GM21528 (cell line): ENCODE measurements at regions not wholly inside any gene's neighbourhood (a gene's known extent, or its start where the extent isn't known, plus 50 kb on each side); places are given as distances from the start of the nearest gene placed in this dataset.
"Not testable (repeated sequence)": the region's sequence is repeated elsewhere in the genome, so short reads cannot be mapped to it uniquely, and the experiment has no call there.

ENCODE experiments used
- ATAC-seq: cut with Tn5 transposase; IDR thresholded peaks from one replicate; pipeline ENCODE4 v1.9.1; 2021; ENCODE audit warnings: mild to moderate bottlenecking, moderate library complexity; ENCODE audit not compliant: unreplicated experiment, low FRiP score

GRCh38 chr11:96969251-96969650 lies 579.4 kb downstream of the JRKL start:
- no peak for ATAC-seq

DNA sequence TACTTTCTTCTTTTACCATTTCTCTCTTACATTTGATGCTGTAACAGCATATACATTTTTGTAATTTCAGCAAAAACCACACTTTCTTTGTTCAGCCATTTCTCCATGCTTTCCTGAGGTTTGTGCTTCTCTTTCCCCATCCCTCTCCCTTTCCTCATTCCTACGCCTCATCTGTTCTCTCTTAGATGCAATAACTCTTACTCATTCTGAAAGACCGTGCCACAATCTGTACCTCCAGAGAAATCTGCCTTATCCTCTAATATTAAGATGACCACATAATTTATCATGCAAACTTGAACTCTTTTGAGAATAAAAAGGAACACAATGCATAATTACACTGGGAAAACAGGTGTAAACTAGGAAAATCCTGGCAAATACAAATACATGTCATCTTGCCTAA lies 588.9 kb downstream of the JRKL start:
- ATAC-seq: no peak

- no peak for ATAC-seq
Measured at GRCh38 chr11:96986516-96986915, 596.7 kb downstream of the JRKL start.

GRCh38 chr11:96990914-96991313 lies 601.1 kb downstream of the JRKL start:
- no peak for ATAC-seq

GRCh38 chr11:97000481-97000880 lies 610.7 kb downstream of the JRKL start:
- ATAC-seq: no peak

DNA sequence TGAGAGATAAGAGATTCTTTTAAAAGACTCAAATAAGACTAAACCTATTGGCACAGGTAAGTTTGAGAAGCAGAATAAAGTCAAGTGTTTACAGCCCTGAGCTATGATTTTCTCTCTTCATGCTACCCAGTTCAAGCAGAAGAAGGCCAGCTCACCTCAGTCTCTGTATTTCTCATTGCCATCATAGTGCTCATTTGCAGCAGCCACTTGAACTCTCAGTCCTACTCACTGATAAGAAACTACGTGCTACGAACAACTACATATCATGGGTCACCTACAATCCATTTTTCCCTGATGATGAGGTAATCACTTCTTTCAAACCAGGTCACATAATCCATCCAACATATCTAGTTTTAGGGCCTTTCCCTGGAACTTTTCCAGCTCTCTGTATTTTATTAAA lies 617.5 kb downstream of the JRKL start:
- no peak for ATAC-seq

DNA sequence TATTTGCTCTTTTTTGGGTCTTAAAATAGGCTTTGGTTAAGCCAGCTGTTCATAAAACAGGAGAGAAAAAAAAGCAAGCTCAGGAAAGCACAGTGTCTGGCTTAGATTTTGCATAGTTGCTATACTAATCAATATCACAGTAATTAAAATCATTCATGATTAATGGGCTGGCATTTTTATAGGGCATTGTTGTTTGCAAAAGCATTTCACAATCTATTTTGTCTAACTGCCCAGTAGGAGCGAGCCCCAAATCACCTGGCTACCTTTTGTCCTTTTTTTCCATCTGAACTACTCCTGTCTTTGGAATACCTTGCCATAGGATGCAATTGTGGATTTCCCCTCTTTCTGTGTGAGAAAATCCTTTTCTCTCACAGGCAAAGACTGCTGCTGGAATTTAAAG lies 619.8 kb downstream of the JRKL start:
- ATAC-seq: no peak

GRCh38 chr11:97010997-97011396 lies 621.2 kb downstream of the JRKL start:
- not testable (repeated sequence) for ATAC-seq

- no peak for ATAC-seq
Measured at GRCh38 chr11:97015327-97015726, 625.5 kb downstream of the JRKL start.

DNA sequence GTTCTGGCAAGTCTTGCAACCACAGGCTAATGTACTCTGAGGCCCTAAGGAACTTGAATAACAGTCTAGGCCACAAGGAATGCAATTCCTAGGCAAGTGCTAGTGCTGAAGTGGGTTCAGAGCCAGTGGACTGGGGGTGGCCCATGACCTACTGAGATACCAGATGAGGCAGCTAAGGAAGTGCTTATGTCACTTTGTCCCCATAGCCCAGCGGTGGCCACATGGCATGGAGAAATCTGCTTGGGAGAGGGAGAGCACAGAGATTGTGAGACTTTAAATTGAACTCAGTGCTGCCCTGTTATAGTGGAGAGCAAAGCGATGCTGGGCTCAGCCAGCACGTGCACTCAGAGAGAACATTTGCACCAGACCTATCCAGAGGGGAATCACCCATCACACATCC lies 629.5 kb downstream of the JRKL start:
- no peak for ATAC-seq

DNA sequence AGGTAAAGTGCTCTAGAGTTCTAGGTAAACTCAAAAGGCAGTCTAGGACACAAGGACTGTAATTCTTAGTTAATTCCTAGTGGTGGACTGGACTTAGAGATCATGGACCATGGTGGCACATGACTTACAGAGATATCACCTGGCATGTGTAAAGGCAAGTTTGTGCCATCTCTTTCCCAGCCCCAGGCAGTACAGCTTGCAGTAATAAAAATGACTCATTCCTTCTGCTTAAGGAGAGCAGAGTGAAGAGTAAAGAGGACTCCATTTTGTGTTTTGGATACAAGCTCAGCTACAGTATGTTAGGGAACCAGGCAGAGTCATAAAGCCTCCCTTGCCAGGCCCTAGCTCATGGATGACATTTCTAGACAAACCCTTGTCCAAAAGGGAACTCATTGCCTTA lies 629.9 kb downstream of the JRKL start:
- ATAC-seq: no peak

DNA sequence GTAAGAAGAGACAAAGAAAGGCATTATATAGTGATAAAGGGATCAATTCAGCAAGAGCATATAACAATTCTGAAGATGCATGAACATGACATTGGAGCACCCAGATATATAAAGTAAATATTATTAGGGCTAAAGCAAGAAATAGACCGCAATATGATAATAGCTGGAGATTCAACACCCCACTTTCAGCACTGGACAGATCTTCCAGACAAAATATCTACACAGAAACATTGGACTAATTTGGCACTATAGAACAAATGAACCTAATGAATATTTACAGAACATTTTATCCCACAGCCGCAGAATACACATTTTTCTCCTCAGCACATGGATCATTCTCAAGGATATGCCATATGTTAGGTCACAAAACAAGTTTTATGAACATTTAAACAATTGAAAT lies 633.1 kb downstream of the JRKL start:
- ATAC-seq: no peak

GRCh38 chr11:97028836-97029406 lies 639.1 kb downstream of the JRKL start:
- no peak for ATAC-seq

- no peak for ATAC-seq
Measured at GRCh38 chr11:97033178-97033577, 643.4 kb downstream of the JRKL start.

GRCh38 chr11:97048481-97048880 lies 658.7 kb downstream of the JRKL start:
- ATAC-seq: no peak

- ATAC-seq: no peak
Measured at GRCh38 chr11:97060184-97060583, 670.4 kb downstream of the JRKL start.

DNA sequence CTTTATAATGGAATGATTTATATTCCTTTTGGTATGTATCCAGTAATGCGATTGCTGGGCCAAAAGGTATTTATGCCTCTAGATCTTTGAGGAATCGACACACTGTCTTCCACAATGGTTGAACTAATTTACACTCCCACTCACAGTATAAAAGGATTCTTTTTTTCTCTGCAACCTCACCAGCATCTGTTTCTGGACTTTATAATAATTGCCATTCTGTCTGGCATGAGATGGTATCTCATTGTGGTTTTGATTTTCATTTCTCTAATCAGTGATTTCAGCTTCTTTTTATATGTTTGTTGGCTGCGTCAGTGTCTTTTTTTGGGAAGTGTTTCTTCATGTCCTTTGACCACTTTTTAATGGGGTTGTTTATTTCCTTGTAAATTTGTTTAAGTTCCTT lies 679.3 kb downstream of the JRKL start:
- ATAC-seq: no peak

DNA sequence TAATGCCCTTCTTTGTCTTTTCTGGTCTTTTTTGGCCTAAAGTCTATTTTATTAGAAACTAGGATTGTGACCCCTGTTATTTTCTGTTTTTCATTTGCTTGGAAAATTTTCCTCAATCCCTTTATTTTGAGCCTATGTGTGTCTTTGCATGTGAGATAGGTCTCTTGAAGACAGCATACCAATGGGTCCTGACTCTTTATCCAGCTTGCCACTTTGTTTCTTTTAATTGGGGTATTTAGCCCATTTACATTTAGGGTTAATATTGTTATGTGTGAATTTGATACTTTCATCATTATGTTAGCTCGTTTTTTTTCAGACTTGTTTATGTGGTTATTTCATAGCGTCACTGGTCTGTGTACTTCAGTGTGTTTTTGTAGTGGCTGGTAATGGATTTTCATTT lies 682.6 kb downstream of the JRKL start:
- ATAC-seq: no peak

DNA sequence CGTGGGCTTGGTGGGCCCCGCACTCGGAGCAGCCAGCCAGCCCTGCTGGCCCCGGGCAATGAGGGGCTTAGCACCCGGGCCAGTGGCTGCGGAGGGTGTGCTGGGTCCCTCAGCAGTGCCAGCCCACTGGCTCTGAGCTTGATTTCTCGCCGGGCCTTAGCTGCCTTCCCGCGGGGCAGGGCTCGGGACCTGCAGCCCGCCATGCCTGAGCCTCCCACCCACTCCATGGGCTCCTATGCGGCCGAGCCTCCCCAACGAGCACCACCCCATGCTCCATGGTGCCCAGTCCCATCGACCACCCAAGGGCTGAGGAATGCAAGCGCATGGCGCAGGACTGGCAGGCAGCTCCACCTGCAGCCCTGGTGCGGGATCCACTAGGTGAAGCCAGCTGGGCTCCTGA lies 686.9 kb downstream of the JRKL start:
- ATAC-seq: not testable (repeated sequence)

DNA sequence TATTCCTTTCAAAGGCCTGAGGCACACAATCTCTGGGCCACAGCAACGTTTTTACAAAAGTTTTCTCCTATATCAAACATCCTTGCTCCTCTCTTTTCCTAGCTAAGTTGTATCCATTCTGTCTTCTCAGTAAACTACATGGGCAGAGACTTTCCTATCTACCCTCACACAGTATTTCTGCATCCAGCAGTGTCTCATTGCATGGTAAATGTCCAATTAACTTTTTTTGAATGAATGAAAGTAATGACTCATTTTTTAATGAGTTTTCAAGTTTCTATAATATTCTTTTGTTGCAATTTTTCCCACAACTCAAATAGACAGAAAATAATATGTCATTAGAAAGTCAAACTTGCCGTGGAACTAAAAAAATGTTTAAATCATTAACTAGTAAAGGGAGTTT lies 688.6 kb downstream of the JRKL start:
- ATAC-seq: no peak

- ATAC-seq: no peak
Measured at GRCh38 chr11:97079244-97079643, 689.4 kb downstream of the JRKL start.

DNA sequence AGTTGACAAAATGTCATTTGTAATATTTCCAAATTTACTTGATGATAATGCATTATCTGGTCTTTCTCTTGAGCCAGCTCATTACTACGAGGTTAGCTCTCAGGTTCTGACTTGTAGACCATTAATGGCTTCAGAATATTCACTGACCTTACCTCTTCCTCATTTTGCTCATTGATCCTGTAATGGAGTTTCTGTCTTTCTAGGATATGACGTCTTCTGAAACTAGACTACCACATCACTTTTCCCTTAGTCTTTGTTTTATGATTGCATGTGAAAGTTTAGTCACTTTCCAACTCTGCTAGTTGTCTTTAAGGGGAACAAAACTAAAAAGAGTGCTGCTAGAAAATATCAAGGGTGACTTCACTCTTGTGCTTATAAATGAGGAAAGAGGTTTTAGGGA lies 697.6 kb downstream of the JRKL start:
- ATAC-seq: no peak

DNA sequence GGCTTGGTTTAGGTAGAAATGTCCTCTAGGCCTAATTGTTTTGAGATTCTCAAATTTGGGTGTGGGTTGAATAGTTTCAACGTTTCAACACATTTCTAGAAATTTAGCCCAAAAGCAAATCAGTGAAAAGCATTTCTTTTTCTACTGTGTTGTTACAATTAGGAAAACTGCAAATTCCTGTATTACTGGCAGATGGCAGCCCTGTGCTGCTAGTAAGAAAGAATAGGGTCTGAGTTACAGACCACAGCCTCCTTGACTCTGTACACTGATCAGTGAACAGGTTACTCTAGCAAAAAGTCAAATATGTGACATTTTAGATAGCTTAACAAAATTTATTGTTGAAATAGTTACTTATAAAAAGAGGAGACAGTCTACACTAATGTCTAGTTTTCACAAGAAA lies 703.0 kb downstream of the JRKL start:
- no peak for ATAC-seq
